NCI-H226 (cell line): ENCODE measurements at regions not wholly inside any gene's neighbourhood (a gene's known extent, or its start where the extent isn't known, plus 50 kb on each side); places are given as distances from the start of the nearest gene placed in this dataset.

Experiments
- DNase-seq: peaks from one replicate; pipeline ENCODE4 v3.0.0-alpha.2; 2015

DNA sequence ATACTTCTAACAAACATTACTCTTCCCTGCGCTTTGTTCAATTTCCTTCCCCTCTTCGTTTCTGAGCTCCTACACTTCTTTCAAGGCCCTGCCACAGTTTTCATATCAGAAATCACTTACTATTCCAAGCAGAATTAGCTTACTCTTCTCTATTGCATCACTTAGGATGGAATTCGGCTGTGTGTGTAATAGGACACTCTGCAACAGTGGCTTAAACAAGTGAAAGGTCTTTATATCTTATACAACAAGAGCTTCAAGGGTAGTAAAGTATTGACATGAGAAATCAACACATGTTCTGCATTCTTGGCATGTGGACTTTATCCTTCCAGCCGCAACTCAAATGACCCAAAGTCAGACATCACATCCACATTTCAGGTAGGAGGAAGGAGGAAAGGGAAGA is 279.6 kb downstream of the PCDH20 start:
- no peak for DNase-seq

DNA sequence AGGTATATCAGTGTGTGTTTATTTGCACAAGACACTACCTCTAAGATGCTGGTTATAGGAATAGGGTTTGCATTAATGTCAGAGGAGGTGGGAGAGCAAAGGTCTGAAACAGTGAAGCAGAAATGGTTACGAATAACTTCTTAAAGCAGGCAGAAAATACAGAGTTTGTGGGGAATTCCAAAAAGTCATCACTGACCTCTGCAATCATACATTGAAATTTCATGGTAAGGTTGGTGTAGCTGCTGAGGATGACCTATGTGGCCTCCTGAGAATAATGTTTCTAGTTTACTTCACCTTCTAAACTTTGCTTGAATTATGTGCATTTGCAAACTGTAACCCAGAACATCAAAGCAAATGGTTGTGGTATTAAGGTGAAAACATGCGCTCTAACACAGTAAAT is 280.1 kb downstream of the PCDH20 start:
- DNase-seq, result no peak

DNA sequence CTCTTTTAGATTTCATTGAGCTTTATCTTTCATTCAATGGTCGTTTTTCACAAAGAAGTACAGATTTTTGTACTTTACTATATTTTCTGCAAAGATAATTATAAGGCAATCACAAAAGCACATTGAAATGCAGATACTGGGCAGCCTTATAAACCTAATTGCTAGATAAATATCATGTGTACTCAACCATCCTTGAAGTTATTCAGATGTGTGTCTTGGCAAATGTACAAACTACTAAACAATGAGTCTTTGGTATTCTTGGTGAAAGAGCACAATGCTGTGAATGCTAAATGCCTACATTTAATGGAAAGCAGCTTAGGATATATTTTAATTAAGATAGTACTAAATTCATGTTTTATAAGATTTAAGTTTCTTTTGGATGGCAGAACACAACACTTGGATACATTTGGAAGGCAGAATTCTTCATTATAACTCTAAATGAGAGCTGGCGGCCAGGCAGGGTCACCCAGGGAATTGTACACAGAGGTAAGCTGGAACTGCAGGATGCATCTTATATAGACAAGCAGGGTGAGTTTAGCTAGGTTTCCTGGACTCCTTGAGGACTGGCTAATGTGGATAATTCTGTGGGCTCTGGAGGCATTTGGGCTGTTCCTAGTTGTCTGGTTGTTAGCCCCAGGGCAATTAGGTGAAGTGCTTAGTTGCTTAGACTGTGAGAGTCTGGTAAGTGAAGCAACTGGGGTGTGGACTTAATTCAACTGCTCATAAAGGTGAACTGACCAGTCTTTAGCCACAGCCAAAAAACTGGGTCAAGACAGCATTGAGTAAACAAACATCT is 286.6 kb downstream of the PCDH20 start:
- peak; percentile 25 for DNase-seq

DNA sequence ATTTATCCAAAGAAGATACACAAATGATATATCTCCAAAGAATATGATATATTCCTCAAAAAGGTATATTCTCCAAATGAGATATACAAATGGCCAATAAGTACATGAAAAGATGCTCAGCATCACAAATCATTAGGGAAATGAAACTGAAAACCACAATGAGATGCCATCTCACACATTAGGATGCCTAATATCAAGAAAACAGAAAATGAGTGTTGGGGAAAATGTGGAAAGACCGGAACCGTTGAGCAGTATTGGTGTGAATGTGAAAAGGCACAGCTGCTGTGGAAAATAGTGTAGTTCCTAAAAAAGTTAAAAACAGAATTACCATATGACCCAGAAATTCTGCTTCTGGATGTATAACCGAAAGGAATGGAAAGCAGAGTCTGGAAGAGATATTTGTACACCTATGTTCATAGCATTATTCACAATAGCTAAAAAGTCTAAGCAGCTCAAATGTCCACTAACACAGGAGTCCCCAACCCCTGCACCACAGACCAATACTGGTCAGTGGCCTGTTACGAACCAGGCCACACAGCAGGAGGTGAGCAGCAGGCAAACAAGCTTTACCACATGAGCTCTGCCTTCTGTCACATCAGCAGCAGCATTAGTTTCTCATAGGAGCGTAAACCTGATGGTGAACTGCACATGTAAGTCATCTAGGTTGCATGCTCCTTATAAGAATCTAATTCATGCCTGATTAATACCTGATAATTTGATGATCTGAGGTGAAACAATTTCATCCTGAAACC is 291.9 kb downstream of the PCDH20 start:
- no peak for DNase-seq

DNA sequence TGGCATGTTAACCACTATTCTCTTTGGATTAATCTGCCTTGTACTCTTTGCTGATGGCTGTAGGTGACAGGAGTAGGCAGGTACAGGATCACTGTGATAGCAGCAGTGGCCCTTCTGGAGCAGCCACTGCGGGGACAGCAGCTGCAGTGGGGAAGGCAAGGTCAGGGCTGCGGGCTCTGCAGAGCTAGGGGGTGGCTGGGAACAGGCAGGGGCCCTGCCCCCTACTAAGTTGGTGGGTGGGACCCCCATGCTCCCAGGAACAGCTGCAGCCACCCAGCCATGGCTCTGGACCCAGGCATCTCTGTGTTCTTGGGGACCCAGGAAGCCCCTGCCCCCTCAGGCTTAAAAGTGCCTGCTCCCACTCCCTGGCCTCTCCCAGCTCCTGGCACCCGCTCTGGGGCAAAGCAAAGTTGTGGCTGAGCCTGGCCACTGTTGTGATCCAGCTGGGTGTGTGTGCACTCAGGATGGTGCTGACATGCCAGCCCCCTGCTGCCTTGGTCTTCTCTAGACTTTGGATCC is 302.4 kb downstream of the PCDH20 start:
- DNase-seq, result no peak

DNA sequence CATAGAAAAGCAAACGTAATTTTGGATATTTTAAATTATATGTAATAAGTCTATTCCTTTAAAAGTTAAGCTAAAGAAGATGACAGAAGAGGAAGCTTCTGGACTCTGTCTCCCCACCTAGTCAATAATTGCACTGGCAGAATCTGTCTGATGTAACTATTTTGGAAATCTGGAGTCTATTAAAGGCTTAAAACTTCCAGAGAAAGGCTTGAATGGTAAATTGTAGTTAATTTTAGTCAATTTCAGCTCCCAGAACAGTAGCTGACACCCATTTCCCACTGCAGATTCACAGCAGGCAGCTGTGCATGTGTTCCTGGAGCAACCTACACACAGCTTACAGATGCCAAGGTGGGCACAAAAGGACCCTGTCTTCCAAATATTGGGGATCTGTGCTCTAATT is 304.1 kb downstream of the PCDH20 start:
- DNase-seq, result no peak

DNA sequence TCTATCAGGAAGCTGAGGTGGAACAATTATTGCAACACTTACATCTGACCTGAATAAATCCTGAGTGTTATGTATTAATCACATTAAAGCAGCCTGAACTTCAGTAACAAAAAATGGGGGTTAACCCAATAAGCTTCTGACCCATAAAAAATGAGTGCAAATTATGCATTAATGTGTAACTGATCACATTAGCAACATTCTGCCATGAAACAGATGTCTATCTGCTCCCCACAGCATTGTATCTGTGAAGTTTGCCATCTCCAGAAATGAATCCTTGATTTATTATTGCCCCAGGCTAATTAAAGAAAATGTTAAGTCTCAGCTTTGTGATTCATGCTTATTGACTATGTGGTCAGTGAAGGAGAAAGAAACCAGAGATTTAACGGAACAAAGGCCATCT is 304.9 kb downstream of the PCDH20 start:
- DNase-seq, result no peak

DNA sequence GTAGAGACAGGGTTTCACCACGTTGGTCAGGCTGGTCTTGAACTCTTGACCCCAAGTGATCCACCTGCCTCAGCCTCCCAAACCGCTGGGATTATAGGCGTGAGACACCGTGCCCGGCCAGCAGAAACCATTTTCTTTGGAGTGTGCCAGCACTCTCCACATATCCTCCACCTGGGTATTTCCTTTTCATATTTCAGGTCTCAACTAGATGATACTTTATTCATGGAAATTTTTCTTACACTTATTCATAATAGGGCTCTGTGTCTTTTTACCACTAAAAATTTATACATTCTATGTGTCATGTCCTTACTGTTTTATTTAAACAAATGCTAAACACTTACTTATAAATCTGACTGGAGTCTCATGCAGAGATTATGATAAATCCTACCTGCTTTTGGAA is 305.9 kb downstream of the PCDH20 start:
- no peak for DNase-seq

DNA sequence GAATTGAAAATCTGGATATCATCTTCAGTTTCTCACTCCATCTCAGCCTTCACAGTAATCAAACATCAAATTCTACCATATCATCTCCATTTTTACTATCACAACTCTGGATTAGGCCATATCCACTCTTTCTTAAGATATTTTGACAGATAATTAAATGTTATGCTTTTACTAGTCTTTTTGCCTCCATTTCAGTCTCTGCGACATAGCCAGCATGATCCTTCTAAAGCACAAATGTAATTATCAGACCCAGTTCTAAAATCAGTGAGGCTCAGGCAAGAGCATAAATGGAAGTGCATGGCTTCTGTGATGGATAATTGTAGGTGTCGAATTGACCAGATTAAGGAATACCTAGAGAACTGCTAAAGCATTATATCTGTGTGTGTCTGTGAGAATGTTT is 307.7 kb downstream of the PCDH20 start:
- no peak for DNase-seq

DNA sequence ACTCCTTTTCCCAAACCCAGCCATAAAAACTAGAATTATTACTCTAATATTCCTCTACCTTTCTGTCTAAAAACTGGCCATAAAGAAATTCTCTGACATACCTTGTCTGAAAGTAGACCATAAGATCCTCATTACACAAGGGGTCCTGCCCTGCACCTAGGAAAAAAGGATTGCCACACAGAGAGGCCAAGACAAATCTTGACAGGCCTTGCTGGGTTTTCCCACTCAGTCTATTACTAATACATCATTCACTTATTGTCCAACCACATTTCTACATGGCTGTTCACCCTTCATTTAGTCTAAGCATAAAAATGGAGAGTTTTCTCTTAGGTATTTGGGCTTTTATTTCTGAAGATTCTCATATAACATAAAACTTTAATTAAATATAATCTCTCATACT is 319.8 kb downstream of the PCDH20 start:
- peak; percentile 9 for DNase-seq

DNA sequence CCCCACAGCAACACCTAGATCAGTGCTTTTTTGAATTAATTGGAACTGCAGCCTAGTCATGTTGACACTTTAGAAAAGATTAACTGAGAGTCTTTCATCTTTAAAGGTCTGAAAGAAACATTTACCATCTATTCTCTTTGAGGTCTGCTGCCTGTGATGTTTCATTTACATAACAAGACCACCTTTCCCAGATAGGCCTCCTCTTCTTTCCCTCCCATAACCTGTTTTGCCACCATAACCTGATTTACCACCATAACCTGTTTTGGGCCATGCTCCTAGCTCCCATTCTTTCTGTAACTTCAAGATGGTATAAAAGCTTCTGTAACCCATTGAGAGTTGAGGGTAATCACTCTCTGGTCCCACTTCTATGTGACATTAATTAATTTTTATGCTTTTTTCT is 320.8 kb downstream of the PCDH20 start:
- no peak for DNase-seq

DNA sequence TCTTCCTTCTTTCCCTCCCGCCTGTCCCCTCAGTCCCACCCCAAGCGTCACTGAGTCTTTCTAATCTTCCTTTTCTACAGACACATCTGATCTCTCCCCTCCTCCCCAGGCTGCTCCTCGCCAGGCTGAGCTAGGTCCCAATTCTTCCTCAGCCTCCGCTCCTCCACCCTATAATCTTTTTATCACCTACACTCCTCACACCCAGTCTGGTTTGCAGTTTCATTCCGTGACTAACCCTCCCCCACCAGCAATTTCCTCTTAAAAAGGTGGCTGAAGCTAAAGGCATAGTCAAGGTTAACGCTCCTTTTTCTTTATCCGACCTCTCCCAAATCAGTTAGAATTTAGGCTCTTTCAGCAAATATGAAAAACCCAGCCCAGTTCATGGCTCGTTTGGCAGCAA is 325.8 kb downstream of the PCDH20 start:
- peak; percentile 29 for DNase-seq

DNA sequence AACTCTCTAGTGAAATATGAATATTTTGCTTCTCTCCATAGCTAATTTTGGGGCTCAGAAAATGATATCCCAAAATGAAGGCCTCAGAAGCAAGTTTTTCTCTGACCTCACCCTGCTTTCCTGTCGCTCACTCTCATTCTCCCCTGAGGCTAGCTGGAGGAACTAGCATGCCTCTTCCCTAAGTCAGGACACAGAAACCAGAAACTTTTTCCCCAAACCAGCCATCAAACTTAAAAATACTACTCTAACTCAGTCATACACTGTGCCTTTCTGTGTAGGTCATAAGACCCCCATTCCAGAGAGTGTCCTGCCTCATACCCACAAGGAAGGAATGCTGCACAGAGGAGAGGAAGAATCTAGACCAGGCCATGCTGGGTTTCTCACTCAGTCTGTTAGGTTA is 329.6 kb downstream of the PCDH20 start:
- peak; percentile 32 for DNase-seq

DNA sequence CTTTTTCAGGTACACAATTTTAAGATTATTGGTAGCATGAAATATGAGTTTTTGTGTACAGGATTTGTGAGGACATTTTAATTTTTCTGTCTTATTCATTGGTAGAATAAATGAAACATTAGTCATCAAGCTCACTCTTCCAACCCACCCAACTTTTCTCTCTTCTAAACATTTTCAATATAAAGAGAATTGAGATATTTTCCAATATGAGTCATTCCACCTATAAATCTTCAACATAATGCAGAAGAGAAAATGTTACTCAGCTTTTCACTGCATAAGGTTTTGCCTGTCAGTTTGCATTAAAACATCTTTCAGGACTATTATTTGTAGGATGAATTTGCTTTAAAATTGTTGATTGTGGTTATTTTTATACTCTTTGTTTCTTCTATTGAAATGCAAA is 330.7 kb downstream of the PCDH20 start:
- DNase-seq, result peak; percentile 59

DNA sequence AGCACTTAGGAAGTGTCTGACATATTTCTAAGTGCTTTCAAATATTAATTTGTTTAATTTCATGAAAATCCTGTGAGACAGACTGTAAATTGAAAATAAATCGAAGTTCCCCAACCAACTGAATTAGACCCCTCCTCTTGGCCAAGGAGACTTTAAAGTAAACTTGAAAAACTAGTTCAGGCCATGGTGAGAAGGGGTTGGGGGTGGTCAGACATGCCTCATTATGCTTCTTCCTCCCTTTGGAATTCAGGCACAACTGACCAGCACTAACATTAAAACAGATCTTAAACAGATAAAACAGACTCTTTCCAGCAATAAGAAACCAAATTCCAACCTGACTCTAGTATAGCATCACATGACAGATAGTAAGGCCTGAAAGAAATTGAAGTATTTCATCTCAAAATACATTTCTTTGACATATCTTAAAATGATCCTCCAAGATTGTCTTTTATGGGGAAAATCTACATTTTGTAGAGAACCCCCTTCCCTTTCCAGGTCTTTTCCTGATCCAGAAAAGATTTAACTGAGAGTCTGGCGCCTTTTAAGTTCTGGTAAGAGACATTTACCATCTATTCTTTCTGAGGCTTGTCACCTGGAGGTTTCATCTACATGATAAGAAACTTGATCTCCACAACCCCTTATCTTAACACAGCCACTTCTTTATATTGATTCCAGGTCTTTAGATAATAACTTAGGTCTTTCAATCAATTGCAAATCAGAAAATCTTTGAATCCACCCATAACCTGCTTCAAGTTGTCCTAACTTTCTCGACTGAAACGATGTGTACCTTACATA is 336.5 kb downstream of the PCDH20 start:
- DNase-seq, result no peak

DNA sequence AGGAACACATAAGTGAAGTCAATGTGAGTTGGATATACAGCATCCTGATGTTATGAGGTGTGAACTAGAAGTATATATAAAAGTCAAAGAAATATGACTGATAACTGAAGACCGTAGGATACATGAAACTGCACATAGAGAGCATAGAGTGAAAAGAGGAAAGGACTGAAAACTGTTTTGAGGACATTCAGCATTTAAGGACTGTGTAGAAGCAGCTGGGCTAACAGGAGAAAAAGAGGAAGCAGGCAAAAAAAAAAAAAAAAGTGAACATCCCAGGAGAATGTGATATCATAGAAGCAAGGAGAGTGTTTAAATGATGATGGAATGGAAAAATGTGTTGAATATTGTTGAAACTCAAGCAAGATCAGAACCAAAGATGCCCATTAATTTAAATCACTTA is 363.5 kb downstream of the PCDH20 start:
- DNase-seq, result no peak

DNA sequence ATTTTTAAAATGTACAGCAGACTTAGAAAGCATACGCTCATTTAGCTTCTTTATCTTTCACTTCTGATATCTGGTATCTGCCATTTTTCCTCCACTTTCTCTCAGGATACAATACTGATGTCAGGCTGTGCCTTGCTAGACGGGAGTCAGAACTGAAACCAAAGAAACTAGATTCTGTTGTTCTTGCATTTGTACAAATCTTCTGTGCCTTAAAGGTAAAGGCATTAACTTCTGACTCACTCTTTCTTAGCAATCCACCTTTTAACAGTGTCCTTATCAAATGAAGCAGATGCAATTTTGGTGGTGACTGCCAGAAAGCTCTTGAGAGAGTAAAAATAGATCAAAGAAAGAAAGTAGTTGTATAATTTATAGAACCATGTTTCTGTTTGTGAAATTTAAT is 370.4 kb downstream of the PCDH20 start:
- peak; percentile 26 for DNase-seq

DNA sequence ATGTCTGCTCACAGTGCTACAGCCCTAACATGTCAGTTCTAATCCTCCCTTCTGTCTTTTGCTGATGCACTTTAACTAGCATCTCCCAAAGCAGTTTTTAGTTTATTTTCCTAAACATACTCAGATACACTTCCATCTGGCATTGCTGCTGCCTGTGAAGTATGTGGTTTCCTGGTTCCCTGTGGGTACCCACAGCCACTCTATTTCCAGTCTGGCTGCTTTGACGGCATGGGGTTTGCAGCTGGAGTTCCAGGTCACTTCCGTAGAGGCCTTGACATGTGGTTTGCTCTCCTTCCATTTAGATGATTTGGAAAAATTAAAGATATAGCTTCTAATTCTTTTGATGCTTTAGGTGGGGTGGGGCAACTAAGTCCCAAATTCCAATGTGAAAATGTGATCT is 375.5 kb downstream of the PCDH20 start:
- DNase-seq, result no peak

DNA sequence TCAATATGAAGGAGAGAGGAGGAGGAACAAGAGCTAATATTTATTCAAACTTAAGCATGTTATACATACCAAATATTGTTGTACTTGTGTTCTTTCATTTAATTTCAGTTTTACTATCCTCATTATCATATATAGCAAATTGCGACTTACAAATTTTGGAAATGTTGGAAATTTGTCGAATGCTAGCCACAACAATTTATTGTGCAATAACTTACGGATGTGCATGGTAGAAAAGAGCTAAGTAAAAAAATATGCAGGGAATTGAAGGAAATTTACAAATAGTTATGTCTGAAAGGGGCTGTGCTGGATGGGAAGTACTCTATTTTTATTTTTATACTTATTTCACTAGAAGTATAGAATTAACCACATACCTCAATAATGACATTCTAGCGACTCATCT is 376.3 kb downstream of the PCDH20 start:
- DNase-seq, result no peak

DNA sequence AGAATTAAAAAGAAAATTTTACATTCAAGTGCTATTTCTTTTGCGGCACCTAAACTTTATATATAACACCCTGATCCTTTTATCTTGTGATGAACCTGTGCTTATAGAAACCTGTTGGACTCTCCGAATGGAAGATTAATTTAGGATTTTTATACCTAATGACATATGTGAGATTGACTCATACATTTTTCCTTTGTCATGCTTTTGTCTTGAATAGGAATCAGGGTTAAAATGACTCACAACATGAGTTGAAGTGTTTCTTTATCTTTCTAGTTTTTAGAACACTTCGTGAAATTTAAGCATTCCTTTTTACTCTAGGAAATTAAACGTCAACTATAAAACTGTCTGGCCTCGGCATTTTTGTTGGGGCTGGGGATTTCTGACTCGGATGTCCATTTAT is 378.9 kb downstream of the PCDH20 start:
- DNase-seq, result peak; percentile 39

DNA sequence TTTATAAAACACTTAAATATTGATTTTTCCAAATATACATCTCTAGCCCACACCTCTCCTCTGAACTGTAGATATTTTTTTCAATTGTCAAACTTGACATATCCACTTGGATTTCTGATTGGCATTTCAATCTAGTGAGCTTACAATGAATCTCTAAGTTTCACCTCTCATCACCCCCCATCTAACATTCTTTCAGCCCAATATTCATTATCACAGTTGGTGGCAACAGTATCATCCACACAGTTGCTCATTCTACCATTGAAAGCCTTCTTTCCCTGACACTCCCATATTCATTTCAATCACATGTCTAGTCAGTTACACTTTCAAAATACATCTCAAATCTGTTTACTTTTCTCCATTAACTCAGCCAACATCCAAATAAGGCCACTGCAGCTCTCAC is 385.2 kb downstream of the PCDH20 start:
- DNase-seq, result no peak

DNA sequence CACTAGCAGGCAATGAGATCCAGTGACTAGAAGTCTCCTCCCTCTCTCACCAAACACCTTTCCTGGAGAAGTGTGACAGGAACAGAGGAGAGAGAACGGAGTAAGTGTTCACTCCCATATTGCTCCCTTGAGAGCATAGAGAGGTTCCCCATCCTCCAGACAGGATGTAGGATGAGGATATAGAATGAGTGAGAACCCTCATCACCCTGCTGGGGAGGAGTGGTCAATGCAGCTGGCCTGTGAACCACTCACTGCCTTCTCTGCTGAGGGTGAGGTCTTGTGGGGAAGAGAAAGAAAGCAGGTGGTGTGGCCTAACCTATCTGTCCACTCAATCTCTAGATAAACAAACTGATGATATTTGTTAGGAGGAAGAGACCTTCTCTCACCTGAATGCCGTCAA is 386.6 kb downstream of the PCDH20 start:
- DNase-seq, result no peak

DNA sequence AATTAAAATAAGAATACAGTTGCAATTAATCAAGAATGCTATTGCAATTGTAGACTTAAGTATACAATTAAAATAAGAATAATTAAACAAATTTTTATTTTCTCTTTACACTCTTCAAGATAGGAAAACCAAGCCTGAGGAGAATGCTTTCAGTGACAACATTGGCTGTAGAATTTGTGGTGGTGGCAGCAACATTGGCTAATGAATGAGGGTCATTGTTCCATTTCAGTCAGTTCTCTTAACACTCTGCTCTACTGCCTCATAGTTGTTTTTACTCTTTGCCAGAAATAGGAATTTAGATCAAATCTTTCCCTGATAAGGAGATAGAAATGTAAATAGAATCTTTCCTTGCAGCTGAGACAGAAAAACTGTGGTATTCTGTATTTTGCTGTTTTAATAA is 391.6 kb downstream of the PCDH20 start:
- no peak for DNase-seq

DNA sequence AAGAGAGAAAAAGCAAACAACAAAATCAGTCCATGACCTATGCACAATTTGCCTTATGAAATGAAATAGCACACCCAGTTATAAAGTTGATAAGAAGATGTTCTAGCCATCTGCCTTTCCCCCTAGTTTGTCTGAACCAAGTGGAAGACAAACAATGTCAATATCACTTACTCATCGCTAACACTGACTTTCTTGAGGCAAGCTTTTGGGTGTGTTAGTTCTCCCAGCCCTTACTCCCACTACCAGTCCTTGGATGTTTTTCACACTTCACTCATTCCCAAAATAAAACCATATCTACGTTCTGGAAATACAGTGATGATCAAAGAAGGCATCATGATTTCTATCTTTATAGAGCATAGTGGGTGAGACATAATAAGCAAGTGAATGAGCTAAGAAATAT is 393.8 kb downstream of the PCDH20 start:
- no peak for DNase-seq
